ENCODE measurements at regions not wholly inside any gene's neighbourhood (a gene's known extent, or its start where the extent isn't known, plus 50 kb on each side); places are given as distances from the start of the nearest gene placed in this dataset.

DNA sequence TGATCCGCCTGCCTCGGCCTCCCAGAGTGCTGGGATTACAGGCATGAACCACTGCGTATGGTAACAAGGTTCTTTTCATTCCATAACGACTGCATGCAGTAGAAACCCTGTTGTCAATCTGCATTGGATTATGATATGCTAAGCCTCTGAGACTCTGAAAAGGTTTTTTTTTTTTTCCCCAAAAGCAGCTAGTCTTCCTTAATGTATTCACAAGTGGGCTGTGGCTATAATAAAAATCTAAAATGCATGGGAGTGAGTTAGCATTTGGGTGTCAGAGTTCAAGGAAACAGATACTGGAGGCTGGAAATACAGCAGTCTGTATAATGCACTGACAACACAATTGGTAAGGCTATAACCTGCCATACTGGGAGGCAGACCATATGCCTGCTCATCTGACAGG is 218.1 kb downstream of the NSUN3 start:
- TF ChIP-seq EZH2phosphoT487 (conservative IDR thresholded peaks at IDR 0.05; ENCODE audit: low read length): no peak
- TF ChIP-seq, protein P1, sequence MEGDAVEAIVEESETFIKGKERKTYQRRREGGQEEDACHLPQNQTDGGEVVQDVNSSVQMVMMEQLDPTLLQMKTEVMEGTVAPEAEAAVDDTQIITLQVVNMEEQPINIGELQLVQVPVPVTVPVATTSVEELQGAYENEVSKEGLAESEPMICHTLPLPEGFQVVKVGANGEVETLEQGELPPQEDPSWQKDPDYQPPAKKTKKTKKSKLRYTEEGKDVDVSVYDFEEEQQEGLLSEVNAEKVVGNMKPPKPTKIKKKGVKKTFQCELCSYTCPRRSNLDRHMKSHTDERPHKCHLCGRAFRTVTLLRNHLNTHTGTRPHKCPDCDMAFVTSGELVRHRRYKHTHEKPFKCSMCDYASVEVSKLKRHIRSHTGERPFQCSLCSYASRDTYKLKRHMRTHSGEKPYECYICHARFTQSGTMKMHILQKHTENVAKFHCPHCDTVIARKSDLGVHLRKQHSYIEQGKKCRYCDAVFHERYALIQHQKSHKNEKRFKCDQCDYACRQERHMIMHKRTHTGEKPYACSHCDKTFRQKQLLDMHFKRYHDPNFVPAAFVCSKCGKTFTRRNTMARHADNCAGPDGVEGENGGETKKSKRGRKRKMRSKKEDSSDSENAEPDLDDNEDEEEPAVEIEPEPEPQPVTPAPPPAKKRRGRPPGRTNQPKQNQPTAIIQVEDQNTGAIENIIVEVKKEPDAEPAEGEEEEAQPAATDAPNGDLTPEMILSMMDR (IDR thresholded peaks at IDR 0.05; ENCODE audit: insufficient read depth, low read length, poor library complexity, severe bottlenecking): no peak
- Histone ChIP-seq H2AFZ (ENCODE audit: low read depth, low read length, severe bottlenecking) (no peak overlapping the region), H3K4me3 (ENCODE audit: insufficient read depth, low read length, poor library complexity, severe bottlenecking) (no peak overlapping the region), H3F3A (ENCODE audit: insufficient read depth) (no peaks in the 10 kb centered on the region), H3K9me2 (replicated peaks; ENCODE audit: insufficient read depth, low read length) (no peaks in the 10 kb centered on the region), H3K27ac (ENCODE audit: low read depth, low read length) (no peak overlapping the region), H3K36me3 (ENCODE audit: low read length) (no peaks in the 10 kb centered on the region), H4K20me1 (ENCODE audit: low read depth, low read length) (no peaks in the 10 kb centered on the region), H3K27me3 (ENCODE audit: low read length) (no peaks in the 10 kb centered on the region), H3K79me2 (ENCODE audit: insufficient read depth, low read length) (no peaks in the 10 kb centered on the region), H3K4me2 (ENCODE audit: low read depth, low read length, poor library complexity, severe bottlenecking) (no peak overlapping the region), H3K9me3 (ENCODE audit: insufficient read depth, low read length) (no peaks in the 10 kb centered on the region), H3K9ac (ENCODE audit: low read length) (no peak overlapping the region)

DNA sequence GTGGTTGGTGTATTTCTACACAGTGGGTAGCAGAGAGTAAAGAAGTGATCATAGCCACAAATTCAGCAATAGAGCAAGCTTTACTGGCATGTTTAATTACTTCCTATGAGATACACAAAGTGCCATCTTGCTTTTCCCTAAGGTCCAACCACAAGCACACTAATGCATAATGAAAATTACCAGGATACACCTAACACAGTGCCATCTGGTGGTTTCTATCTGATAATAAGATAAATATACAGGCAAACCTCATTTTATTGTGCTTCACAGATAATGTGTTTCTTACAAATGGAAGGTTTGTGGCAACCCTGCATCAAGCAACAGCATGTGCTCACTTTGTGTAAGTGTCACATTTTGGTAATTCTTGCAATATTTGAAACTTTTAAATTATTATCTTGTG is 223.0 kb downstream of the NSUN3 start:
- no peak overlapping the region for H2AFZ ChIP-seq (ENCODE audit: low read depth, low read length, severe bottlenecking)
- H3K9ac ChIP-seq (ENCODE audit: low read length): no peak overlapping the region

DNA sequence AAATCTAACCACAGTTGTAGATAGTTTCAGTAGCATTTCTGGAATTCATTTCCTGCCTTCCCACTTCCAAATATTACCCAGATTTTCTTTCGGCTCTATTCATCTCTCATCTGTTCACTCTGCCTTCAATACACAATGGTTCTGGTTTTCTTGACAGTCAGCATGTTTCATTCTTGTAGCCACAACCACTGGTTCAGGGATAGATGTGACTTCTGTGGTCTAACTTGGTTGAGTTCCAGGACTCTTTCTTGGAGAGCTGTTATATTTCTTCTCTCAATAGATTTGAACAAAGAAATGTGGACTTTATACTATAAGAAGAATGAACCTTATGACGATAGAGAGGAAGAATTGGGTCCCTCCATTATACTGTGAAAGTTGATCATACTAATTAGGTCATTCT is 228.8 kb downstream of the NSUN3 start:
- no peaks in the 10 kb centered on the region for H3K27me3 ChIP-seq (ENCODE audit: low read length)
- H3K9ac ChIP-seq (ENCODE audit: low read length): no peak overlapping the region
- H3K9me3 ChIP-seq (ENCODE audit: insufficient read depth, low read length): peaks cover 3% of the 10 kb centered on the region; the same call in 1 of the 2 replicates
- TF ChIP-seq, protein P1 (IDR thresholded peaks at IDR 0.05; ENCODE audit: insufficient read depth, low read length, poor library complexity, severe bottlenecking): no peak
- TF ChIP-seq EZH2phosphoT487 (conservative IDR thresholded peaks at IDR 0.05; ENCODE audit: low read length): no peak
- peaks cover 3% of the 10 kb centered on the region; the same call in 1 of the 2 replicates for H3K9me2 ChIP-seq (replicated peaks; ENCODE audit: insufficient read depth, low read length)
- no peak overlapping the region for H3K4me3 ChIP-seq (ENCODE audit: insufficient read depth, low read length, poor library complexity, severe bottlenecking)
- no peaks in the 10 kb centered on the region for H3F3A ChIP-seq (ENCODE audit: insufficient read depth)
- H2AFZ ChIP-seq (ENCODE audit: low read depth, low read length, severe bottlenecking): no peak overlapping the region
- no peaks in the 10 kb centered on the region for H3K79me2 ChIP-seq (ENCODE audit: insufficient read depth, low read length)
- no peaks in the 10 kb centered on the region for H4K20me1 ChIP-seq (ENCODE audit: low read depth, low read length)
- H3K36me3 ChIP-seq (ENCODE audit: low read length): no peaks in the 10 kb centered on the region
- no peak overlapping the region for H3K4me2 ChIP-seq (ENCODE audit: low read depth, low read length, poor library complexity, severe bottlenecking)
- no peak overlapping the region for H3K27ac ChIP-seq (ENCODE audit: low read depth, low read length)

More for the DNA sequence above, 223.0 kb downstream of the NSUN3 start:
- H3K9me3 ChIP-seq (ENCODE audit: insufficient read depth, low read length): no peaks in the 10 kb centered on the region
- no peaks in the 10 kb centered on the region for H3K9me2 ChIP-seq (replicated peaks; ENCODE audit: insufficient read depth, low read length)
- H3K27me3 ChIP-seq (ENCODE audit: low read length): no peaks in the 10 kb centered on the region
- no peak overlapping the region for H3K4me3 ChIP-seq (ENCODE audit: insufficient read depth, low read length, poor library complexity, severe bottlenecking)
- H3K36me3 ChIP-seq (ENCODE audit: low read length): no peaks in the 10 kb centered on the region
- no peak overlapping the region for H3K4me2 ChIP-seq (ENCODE audit: low read depth, low read length, poor library complexity, severe bottlenecking)
- no peaks in the 10 kb centered on the region for H3K79me2 ChIP-seq (ENCODE audit: insufficient read depth, low read length)
- H3F3A ChIP-seq (ENCODE audit: insufficient read depth): no peaks in the 10 kb centered on the region
- no peak overlapping the region for H3K27ac ChIP-seq (ENCODE audit: low read depth, low read length)
- TF ChIP-seq EZH2phosphoT487 (conservative IDR thresholded peaks at IDR 0.05; ENCODE audit: low read length): no peak
- TF ChIP-seq, protein P1 (IDR thresholded peaks at IDR 0.05; ENCODE audit: insufficient read depth, low read length, poor library complexity, severe bottlenecking): no peak
- no peaks in the 10 kb centered on the region for H4K20me1 ChIP-seq (ENCODE audit: low read depth, low read length)
